ENCODE measurements at regions not wholly inside any gene's neighbourhood (a gene's known extent, or its start where the extent isn't known, plus 50 kb on each side); places are given as distances from the start of the nearest gene placed in this dataset.

DNA sequence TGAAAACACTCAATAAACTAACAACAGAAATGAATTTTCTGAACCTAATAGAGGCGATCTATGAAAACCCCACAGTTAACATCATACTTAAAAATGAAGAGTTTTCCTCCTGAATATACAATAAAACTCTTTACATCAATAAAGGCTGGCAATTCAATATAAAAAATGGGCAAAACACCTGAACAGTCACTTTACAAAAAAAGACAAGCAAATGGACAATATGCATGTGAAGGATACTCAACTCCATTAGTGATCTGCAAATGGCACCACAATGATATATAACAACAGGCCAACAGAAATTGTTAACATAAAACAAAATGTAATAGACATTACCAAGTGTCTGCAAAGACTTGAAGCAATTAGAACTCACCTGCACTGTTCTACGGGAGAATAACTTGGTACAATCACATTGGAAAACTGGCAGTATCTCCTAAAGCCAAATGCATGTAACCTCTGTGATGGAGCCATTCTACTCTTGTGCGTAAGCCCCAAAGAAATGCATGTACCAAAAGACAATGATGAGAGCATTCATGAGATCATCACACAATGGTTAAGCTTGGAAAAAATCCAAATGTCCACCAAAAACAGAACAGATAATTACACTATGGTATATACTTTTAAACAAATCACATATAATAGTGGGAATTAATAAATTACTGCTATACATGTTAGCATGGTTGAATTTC is 433.4 kb upstream of the MAF start:
- DNase-seq, result no peak

DNA sequence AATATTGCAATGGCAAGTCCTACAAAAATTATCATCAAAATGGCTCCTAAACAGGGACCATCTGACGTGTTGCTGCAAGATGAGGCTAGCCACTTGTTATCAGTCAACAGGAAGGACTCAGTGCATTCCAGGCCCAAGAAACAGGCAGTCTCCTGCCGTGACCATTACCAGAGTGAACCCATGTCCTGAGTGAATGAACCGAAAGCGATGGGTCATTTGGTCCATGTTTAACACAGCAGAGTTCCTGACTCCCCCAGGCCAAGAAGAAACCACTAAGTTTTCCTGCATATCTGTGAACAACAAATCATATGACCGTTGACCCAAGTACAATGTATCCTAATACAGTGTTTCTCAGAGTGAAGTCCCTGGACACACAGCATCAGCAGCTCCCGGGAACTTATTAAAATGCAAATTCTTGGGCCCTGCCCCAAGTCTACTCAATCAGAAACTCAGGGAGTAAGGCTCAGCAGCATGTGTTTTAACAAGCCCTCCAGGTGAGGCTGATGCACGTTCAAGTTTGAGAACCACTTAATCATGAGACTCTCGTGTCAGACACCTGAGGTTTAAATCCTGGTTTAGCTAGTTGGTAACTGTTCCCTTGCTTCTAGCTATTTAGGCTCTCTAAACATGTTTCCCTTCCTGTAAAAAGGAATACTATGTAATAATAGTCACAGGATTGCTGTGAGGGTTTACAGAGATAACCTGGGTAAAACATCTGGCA is 429.4 kb upstream of the MAF start:
- no peak for DNase-seq

DNA sequence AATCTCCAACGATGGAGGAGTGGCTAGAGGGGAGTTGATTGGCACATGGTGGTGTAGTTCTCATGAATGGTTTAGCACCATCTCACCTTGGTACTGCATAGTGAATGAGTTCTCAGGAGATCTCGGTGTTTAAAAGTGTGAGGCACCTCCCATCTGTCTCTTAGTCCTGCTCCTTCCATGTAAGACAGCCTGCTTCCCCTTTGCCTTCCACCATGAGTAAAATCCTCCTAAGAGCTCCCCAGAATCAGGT is 428.8 kb upstream of the MAF start:
- no peak for DNase-seq

DNA sequence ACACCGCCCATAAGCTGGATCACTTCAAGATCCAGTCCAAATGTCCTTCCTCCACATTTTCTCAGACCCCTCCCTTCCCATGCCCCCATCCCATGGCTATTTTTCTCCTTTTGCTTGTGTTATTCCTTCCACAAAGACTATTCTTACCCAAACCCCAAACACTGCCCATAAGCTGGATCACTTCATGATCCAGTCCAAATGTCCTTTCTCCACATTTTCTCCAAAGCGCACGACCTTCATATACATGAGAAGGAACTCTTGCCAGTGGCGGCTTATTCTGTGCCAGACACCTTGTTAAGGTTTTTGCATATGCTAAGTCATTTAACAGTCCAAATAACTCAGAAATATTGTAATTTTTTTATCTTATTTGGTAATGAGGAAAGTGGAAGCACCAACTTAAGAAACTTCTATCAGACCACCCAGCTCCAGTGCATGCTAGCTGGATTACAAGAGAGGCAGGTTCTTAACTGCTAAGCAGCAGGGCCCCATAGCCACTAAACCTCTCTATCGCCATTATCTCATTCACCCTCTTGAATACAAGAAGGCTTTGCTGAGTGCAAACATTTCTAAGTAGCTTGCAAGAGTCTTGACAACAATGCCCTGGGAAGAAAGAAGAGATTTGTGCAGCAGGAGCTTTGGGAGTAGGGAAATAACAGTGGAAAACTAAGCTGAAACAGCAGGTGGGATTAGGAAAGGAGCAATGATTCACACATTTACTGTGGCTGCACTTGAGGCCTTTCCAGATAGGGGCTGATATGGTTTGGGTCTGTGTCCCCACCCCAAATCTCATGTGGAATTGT is 428.2 kb upstream of the MAF start:
- DNase-seq, result no peak

DNA sequence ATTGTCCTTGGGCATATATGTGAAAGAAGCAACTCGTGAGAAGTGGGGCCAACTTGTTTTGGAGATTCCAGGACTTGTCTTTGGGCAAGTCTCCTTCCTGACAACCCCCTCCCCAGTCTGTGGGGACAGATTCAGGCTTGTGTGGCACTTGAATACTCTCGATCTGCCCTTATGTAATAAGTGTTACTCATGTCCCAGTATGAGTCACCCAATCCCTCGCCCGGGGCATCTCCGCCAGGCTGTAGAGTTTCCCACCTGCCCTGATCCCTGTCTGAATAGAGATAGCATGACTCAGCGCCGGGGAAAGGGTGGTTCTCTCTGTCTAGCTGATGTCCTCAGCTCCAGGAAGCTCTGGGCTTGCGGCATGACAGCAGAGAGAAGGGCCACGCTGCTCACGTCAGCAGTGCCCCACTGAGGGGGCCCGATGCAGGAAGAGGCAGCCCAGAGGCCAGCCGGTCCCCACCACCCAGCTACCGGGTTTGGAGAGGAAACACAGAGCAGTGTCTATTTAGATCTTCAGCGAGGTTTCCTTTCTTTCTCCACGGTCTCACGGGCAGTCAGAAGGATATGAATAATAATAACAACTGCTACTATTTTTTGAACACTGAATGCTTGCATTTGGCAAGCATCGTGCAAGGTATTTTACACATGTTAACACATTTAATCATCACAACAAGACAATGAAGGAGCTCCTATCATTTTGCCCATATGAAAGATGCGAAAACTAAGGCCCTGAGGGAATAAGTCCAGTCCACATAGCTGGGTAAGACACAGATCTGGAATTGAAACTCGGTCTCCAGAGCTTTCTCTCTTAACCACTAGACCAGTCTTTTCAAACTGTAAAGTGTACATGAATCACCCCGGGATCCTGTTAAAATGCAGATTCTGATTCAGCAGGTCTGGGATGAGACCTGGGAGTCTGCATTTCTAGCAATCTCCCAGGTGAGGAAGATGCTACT is 426.7 kb upstream of the MAF start:
- DNase-seq, result peak; percentile 12 to 38

DNA sequence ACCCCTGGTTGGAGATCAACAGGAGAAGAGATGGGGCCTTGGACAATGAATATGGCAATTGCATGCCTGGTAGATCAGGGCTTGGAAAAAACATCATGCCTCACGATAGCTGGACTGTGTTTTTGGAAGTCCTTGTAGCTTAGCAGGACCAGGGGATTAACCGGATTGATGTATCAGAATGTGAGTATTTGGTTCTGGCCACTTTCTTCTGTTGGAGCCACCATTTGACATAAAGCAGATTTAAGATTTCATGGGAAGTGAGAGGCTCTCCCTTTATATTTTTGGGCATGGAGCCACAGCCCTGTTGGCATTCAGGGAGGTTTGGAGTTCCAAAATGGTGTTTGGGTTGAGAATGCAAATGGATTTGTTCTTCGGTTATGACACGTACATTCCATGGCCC is 424.7 kb upstream of the MAF start:
- no peak for DNase-seq

DNA sequence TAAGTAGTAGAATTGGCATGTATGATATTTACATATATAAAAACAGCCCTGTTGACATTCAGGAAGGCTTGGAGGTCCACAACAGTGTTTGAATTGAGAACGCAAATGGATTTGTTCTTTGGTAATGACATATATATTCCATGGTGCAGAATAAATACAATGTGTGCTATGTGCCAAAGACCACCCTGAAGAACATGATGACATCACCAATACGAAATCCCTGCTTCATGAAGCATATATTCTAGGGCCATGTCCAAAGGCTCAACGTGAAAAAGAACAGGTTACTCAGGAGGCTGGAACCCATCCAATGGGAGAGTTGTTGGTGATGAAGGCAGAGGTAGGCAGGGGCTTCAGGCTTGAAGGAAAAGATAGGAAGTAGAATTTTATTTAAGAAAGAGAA is 423.9 kb upstream of the MAF start:
- DNase-seq, result no peak

DNA sequence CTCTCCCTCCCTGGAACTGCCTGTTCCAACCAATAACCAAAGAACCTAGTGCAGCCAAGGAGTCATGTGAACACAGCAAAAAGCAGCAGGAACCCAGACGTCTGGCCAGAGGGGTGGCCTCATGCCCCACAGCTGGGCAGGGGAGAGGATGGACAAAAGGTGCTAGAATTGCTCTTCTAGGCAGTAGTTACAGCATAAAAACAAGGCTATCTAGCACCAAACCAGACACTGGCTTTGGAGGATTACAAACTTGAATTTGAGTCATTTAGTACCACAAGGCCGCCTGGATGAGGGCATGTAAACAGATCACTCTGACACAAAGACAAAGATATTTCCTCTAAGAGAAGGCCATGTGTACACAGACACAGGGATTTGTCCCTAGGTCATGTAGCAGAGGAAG is 423.3 kb upstream of the MAF start:
- no peak for DNase-seq

DNA sequence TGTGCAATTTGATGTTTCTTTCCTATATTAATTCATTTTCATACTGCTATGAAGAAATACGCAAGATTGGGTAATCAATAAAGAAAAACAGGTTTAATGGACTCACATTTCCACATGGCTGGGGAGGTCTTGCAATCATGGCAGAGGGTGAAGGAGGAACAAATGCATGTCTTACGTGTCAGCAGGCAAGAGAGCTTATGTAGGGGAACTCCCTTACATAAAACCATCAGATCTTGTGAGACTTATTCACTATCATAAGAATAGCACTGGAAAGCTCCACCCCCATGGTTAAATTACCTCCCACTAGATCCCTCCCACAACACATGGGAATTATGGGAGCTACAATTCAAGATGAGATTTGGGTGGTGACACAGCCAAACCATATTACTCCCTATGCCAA is 418.9 kb upstream of the MAF start:
- DNase-seq, result no peak

DNA sequence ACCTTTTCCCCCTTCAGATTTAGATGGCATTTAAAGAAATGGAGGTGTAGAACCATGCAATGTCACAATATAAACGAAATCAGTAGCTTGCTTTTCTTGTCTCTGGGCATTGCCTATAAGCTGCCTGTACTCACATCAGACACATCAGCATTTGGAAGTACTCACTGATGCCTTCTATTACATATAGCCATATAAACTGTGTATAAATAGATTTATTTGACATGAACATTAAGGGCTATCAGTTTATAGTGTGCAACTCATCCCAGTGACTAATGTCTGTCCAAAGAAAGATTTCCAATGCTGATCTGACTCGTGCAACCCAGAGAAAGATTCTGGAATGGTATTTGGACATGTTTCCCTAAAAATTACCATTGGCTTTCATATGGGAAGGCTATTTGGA is 417.9 kb upstream of the MAF start:
- no peak for DNase-seq

DNA sequence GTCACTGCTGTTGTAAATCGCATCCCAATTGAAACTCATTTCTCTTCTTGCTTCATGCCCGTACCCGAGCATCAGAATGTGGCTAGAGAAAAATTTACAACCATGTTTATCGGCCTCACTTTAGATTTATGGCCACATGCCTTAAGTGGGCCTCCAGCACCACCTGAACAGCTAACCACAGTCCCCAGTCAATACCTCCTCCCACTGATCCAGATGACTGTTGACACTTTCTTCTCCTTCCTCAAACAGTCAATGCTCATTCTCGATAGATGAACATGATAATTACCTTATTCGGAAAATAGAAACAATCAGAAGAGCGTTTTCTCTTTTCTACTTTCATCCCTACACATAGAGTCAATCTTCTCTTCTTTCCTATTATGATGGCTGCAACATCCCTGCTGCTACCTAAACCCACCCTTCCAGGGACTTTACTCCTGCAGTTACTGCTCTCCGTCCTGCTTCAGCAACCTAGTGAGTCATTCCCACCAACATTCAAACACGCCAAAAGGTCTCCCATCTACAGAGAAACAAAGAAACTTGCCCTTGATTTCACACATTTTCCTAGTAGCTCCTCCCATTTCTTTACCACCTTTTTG is 416.3 kb upstream of the MAF start:
- no peak for DNase-seq

DNA sequence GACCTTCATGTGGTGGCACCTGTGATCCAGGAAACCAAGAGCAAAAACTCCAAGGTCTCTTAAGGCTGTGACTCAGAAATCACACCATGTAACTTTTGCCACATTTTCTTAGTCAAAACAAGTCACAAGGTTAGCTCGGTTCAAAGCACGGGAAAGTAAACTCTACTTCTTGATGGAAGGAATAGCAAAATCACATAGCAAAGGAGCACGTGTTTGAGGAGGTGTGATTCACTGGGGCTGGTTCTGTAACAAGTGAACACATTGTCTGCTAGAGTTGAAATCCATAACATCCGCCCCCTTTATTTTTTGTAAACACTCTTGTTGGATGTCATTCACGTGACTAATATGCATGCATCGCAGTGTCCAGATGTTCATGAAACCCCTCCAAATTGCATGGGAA is 415.0 kb upstream of the MAF start:
- no peak for DNase-seq

DNA sequence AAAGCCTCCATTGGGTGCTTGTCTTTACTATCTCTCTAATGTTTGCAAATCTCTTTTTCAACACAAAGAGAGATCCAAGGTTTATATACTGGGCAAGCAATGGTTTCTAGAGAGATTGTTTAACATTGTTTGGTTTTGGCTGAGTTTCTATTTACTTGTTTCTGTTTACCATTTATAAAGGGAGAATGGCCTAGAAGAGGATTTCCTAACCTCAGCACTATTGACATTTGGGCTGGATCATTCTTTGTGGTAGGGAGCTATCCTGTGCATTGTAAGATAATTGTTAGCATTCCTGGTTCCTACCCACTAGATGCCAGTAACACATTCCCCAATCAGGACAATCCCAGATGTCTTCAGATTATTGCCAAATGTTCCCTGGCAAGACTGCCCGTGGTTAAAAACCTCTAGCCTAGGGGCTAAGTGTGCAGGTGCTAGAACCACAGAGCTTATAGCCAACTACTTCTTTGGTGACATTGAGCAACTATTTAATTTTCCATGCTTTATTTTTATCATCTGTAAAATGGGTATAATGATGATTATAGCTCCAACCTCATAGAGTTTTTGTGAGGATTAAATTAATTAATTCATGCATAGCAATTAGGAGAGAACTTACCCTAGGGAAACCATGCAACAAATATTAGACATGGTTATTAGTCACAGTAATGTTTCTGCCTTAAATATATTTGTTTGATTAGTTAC is 413.9 kb upstream of the MAF start:
- no peak for DNase-seq

DNA sequence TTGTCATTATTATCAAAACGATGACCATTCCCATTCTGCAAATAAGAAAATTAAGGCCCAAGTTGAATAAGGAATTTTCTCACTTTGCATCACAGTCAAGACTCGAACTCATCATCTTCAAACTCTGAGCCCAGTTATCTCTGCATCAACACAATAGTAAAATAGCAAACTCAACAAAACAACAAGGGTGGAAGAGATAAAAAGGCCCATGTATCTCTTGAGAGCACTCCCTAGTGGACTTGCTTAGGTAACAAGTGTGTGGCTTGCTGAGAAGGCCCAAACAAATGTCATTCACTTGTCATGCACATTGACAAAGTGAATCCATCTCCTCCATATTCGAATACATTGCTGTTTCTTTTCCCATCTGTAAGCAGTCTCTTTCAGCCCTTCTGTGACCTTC is 412.0 kb upstream of the MAF start:
- DNase-seq, result no peak

DNA sequence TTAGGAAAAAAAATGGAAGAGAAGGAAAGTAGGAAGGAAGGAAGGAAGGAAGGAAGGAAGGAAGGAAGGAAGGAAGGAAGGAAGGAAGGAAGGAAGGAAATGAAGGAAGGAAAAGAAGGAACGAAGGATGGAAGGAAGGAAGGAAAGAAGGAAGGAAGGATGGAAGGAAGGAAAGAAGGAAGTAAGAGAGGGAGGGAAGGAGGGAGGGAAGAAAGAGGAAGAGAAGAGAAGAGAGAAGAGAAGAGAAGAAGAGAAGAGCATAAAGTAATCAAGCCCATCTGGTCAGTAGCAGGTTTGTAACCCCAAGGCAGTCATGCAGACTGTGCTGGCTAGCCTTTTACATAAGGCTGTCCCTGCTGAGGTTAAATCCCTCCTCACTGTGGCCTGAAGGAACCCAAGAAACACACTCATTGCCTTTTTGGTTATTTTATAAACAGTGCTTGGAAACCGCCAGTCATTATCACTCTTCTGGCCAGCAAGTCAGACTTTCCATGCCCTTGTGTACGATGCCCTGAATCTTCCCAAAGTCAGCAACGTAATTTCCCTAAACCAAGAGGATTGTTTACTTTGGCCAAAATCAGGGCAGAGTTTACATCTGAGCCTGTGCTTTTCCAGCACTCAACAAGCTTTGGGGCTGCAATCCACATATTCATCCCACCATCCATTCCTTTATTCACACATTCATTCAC is 409.6 kb upstream of the MAF start:
- no peak for DNase-seq

DNA sequence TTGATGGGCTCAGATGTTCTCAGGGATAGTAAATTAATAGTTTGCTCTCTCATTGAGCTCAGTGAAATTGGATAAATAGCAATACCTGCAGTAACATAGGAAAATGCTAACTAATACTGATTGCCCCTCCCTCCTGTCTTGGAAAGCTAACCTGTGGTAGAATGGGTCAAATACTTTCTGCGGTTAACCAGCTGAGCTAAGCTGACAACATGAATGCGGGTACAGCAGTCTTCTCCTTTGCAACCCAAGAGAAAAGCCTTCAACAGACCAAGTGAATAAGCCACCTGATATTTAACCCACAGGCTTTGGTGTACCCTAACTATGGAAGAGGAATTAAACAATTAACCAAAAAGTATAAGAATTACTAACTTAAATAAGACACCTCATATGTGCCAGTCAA is 408.3 kb upstream of the MAF start:
- no peak for DNase-seq

DNA sequence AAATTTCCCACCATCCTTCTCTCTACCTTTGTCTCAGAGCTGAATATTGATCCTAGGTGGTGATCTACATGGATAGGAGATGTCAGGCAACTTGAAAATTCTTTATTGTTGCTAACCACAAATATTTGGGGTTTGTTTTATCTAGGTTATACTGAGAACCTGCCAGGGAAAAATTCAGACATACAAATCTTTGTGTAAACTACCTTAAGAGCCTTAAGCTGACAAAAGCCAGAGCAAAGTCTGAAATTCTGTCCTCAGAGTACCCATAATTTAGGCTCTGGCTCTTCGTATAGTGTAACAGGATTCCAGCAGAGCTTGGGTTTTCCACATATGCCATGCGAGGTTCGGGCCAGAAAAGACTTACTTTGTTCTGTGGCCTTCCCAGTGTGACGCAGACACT is 406.7 kb upstream of the MAF start:
- no peak for DNase-seq

DNA sequence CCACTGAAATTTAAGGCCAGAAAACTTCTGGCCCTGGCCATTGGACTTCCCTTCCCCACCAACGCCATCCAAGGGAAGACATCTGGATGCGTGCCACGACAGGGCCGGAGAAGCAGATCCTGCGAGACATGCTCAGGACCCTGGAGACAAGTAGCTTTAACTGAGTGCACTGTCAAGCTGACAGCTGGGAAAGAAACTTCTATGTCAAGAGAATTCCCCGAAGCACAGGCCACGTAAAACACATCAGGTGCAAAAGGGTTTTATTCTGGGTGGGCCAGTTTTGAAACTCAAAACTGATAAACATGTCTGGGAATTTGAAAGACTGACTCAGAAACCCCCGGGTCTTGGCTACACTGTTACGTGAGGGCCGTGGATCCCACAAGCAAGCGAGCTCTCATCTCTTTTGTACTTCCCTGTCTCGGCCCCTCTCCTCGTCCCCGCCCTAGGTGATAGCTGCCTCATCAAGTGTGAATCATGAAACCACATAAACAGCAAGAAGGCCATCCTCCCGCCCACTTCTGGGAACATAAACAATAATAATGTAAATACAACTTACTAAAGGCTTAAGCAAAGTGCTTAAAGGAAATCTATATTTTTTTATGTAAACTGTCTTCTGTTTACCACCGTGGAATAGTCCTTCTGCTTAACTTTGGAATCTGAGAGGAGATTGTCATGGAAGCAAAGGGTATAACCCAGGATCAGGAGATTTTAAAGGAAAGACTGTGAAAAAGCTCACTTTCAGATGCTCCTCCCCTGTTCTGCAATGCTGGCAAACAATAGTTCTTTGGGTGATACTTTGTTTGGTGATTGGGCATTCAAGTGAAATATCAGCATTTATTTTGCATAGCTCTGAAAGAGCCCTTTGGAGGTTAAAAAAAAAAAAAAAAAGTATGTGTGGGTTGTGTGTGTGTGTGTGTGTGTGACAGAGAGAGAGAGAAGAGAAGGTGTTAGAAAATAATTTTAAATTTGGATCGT is 406.0 kb upstream of the MAF start:
- DNase-seq, result no peak

DNA sequence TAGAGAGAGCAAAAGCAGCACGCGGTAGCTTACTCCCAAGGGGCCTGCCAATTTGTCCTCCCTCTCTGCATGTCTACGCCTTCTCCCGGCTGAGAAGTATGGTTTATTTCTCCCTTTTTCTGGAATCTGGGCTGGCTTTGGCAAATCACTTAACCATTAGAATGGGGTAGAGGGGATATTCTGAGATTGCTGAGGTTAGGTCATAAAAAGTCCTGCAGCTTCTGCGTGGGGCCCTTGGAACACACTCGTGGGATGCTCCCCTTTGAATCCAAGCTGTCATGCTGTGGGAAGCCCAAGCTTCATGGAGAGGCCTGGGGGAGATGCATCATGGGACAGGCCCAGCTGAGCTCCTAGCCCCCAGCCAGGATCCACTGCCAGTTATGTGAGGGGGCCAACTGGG is 403.6 kb upstream of the MAF start:
- no peak for DNase-seq

DNA sequence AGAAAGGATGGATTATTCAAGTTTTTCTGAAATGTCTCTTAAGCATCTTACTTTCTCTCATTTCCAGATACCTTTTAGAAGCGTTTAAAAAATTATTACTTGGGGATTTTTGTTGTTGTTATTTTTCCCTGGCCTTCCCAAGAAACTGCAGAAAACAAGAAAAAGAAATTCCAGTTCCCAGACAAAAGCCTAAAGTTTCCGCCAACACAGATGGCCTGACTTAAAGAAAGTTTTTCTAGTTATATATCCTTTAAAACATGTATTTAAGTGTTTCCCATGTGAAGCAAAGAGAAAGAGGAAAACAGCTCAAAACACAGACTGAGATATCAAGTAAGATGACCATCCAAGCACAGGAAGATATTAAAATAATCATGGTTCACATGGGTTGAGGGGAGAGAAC is 401.7 kb upstream of the MAF start:
- DNase-seq, result no peak
